GM21367 (cell line): ENCODE measurements at regions not wholly inside any gene's neighbourhood (a gene's known extent, or its start where the extent isn't known, plus 50 kb on each side); places are given as distances from the start of the nearest gene placed in this dataset.

Experiments
- ATAC-seq: cut with Tn5 transposase; IDR thresholded peaks from one replicate; pipeline ENCODE4 v1.9.1; 2021; ENCODE audit not compliant: unreplicated experiment

DNA sequence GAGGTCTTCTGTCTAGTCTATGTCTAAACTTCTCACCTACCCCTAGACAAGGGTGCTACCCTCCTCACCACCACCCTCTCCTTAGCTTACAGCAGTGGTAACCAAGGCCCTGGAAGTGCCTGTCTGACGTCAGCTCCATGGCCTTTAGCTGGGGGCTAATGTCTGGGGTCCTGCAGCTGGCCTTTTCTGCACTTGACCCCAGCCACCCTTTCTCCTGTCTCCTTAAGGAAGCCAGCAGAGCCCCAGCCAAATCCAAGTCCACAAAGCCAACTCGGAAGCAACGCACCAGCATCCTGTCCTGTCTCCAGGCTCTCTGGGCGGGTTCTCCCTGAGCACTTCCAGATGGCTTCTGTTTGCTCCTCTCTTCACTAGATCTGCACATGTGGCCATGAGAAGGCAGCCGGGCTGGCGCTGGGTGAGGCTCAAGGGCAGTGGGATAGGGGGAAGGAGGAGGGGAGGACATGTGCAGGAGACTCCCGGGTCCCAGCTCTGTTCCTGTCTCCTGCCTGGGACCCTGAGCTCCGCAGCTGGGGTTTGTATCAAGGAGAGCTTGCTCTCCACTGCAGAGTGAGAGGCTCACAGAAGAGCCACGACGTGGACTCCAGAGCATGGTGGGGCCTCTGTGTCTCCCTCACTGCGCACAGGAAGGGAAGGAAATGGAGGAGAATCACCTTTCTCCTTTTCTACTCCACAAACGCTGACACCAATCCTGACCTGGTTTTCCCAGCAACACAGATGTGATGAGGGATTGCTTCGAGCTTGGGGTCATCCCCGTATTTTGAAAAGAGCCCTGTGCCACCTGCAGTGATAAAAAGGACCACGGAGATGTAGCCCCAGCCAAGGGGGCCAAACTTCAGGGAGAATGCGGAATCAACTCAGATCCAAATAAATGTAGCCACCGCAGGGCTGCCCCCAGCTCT is 204.2 kb downstream of the USP12 start:
- no peak for ATAC-seq

DNA sequence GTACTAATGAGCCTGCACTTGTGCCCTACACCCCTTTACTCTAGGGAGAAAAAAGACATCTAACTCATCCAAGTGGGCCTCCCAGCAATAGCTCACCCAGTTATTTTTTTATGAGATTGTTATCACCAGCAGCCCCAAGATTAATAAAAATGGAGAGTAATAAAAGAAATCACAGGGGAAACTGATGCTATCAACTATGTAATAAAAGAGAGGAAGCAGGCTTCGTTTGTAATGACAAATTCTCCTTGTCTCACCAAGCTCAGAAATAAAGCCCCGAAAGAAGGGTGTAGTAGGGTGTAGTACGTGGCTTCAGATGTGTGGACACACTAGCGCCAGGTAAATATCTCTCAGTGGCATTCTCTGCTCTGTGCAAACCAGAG is 204.9 kb downstream of the USP12 start:
- ATAC-seq = no peak

DNA sequence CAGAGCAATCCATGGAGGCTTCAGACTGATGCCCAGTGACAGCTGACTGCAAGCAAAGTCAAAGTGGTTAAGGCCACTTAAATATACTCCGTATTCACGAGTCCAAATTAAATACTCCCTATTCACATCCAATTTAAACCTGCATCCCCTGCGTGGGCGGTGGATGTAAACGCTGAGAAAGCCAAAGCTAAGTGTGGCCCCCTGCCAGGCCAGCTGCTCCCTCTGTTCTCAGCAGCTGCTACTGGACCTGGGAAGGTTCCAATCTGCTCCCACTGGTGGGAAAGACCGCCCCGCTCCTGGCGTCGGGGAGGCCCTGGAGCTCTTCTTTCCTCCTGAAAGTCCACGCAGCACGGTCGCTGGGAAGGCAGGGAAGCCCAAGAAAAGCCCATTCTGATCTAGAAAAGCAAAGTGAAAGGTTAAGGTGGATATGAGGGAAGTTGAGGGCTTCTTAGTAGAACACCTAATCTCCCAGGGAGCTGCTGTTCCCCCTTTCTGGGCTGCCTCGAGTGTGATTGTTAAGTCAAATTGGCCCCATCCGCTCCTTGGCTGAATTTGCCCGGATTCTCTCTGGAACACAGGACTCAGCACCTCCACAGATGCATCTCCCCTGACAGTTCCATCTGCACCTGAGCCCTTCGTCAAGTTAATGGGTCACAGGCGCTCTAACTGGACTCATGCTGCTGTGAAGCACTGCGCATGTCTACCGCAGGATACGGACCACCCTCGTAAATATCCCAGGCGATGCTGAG is 205.5 kb downstream of the USP12 start:
- no peak for ATAC-seq

DNA sequence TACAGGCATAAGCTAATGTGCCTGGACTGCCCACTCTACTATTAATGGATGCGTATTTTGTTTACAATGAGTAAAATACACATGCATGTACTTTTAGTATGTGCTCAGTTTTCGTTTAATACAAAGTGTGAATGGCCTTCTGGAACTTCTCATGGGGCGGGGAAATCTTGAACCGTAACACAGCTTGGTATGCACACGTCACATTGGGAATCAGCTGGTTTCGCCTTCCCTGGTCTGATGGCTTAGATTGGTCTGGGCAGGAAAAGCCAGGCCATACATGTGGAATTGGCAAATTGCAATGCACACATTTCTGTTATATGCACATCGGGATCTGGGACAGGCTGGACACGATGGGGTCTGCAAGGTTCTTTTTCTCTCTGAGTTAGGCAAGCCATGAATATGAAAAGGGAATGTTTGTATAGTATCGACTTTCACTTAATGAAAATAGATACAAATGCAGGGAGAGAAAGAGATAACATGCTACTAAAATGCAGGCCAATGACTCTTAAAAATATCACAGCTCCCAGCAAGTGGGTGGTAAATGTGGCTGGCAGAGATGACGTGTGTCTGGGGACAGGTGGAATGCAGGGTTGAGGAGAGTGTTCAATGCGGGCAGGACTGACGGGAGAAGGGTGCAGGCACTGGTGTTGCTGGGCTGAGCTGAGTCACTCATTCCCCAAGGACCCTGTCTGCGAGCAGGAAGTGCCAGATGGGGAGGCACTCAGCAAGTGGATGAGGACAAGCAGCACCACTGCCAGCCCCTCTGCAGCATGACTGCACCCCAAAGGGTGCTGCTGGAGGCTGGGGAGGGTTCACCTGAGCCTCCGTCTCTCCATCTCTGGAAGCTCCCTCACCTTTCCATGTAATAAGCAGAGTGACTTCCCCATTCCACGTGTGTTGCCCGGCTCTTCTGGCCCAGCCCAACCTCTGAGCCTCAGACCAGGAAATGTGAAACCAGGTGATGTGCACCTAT is 204.0 kb upstream of the GPR12 start:
- ATAC-seq = no peak

DNA sequence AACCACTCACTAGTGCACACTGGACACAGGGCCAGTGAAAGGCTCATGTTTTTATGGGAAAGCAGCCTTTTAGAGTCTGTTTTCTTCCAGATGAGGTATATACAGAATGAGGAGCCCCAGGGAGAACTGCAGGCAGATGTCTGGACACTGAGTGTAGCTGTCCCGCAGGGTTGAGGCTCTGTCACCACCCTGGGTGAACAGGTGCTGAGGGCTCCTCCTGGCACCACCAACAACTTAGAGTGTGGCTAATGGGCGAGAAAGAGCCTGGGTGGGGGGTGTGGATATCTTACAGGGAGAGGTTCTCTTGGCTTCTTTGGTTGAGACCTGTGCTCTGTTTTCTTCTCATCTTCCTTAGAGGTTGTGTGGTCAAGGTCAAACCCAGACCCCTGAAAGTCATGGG is 202.1 kb upstream of the GPR12 start:
- no peak for ATAC-seq

DNA sequence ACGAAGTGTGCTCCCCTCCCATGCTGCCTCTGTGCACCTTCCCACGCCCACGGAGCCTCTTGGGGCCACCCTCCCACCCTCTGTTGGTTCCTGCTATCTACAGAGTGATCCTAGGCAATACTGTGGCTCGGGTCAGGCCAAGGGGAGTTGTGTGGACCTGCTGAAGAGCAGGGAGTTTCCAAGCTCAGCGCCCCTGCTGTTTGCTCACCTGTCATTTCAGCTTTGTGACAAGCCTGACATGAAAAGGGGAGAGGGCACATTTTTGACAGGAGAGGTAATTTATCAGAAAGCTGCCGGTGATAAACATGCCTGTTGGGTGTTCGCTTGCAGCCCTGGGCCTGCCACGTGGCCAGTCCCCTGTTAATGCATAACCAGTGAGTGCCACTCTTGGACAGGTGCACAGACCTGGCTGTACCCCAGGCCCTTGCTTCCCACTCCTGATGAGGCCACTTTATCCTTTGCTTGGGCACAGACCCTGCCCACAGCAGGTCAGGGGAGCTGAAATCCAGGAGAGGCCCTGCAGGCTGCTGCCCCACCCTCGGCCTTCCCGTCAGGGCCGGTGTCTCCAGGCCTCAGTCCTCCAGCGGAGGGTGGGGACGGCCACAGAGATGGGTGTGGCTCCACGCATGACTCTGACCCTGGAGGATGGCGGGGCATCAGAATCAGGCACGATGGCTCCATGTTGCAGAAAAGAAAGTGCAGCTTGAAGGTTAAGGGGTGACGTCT is 201.5 kb upstream of the GPR12 start:
- ATAC-seq = no peak

DNA sequence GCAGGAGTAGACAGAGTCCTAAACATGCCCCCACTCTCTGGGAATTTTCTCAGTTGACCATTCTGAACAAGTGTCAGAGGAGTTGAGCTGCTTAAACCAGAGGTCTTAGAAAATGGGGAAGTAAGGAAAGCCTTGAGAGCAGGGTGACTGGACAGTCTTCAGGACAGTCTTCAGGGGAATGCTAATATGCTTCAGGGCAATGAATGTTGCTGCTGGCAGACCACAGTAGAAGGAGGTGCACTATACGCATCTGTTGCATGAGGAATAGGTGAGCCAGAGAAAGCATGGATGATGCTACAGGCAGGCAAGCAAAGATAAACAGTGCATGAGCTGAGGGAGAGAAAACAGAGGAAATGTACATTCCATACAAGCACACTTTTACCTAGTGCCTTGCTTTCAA is 196.6 kb upstream of the GPR12 start:
- no peak for ATAC-seq

DNA sequence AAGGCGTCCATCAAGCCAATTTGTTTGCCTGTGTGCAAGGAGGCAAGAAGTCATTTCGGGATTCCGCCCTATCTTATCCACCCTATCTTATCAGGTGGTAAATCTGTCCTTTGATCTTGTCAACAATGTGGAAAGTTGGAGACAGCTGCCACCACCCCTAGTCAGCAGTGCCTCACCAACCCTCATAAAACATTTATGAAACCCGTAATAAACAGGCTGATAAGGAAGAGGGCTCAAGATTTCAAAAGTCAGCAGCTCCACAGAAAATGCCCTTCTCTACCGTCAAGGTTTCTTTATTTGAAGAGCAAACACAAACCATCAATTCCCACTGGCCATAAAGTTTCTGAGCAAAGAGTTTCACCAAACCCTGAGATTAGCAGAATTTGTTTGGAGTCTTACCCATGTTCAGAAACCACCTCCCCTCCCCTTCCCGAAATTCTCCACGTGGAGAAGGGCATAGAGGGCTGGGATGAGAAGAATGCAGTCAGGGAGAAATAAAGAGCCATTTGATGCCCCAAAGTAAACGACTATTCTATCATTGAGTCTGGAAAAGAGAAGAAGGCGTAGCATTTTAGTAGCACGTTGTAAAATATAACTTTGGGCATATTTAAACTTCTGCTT is 196.0 kb upstream of the GPR12 start:
- ATAC-seq = no peak

DNA sequence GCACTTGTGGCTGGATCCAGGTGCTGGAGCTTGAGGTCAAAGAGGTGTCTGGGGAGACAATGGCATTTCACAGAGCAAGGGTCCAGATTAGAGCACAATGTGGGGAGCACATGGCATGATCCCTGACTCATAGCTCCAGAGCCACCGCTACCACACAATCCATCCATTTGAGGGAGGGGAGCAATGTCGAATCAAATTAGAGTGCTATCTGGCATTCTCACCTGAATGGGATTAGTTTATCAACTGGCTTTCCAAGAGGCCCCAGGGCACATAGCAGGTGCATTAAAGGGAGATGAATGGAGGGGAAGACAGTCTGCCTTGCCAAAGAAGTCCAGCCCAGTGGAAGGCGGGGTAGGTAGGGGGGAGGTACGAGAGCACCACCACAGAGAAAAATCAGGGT is 194.4 kb upstream of the GPR12 start:
- ATAC-seq = no peak

DNA sequence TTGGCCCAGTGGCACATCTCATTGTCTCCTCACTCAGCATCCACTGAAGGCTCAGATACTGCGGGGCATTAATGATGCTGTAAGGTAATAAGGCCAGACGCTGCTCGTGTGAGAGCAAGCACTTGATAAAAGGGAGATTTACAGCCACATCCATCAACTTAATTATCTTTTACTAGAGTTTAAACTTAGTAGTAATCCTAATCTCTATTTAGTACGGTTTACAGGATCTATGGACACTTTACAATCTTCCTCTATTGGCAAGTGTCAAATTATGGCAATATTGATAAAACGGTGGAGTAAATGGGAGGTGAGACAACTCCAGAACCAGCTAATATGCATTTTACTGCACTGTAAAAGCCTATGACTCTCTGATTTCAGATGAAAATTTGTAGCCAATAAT is 192.7 kb upstream of the GPR12 start:
- ATAC-seq = no peak

DNA sequence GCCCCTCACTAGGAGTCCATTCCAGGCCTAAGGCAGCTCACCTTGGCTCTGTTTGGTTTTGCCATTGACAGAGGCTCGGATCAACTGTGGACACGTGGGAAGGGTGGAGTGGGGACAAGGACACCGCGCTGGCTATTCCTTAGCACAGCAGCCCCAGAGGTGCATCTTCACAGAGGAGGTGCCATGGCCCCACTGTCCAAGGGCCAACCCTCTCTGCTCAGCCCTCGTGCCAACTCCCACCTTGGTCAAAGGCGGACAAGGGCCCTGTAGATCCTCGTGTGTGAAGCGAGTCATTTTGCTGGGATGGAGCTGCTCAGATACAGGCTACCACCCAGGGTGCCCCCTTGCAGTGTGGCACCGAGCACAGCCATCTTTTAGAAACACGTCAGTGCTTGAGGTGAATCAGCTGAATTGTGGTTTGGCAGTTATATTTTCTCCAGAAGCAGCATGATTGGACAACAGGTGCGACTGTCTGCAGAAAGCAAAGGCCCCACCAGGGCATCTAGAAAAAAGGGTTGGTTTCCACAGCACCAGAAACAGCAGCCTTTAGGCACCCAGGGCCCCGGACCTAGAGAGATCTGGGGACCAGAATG is 192.1 kb upstream of the GPR12 start:
- no peak for ATAC-seq

DNA sequence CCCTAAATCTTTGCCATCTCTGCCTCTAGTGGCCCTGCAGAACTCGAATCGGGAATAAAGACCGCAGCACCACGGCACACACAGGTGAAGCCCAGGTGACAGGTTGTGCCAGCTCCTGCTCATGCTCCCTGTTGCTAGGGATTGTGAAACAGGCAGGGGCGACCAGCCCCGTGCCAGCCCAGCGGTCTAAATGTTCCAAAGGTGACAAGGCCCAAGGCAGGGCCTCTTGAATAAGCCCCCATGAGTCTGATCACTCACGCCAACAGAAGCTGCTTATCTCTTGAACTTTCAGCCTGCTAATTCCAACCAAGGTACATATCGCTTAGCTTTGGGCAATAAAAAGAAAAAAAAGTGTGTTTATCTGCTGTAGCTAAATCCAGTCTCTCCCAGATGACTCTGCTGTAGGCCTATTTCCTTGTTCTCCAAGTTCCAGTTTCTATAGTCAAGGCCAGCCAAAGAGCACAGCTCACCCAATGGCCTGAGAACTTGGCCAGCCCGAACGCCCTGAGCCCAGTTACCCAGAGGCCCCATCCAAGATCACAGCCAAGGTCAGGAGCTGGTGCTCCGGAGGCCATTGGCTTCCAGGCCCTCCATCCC is 191.1 kb upstream of the GPR12 start:
- no peak for ATAC-seq

DNA sequence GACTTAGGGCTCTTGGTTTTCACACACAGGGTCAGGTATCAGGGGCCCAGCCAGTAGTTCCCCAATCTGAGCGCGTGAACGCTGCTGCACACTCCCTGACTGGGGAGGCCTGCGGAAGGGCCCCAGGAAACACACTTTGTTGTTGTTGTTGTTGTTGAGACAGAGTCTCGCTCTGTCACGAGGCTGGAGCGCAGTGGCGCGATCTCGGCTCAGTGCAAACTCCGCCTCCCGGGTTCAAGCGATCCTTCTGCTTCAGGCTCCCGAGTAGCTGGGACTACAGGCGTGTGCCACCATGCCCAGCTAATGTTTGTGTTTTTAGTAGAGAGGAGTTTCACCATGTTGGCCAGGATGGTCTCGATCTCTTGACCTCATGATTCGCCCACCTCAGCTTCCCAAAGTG is 190.4 kb upstream of the GPR12 start:
- no peak for ATAC-seq

DNA sequence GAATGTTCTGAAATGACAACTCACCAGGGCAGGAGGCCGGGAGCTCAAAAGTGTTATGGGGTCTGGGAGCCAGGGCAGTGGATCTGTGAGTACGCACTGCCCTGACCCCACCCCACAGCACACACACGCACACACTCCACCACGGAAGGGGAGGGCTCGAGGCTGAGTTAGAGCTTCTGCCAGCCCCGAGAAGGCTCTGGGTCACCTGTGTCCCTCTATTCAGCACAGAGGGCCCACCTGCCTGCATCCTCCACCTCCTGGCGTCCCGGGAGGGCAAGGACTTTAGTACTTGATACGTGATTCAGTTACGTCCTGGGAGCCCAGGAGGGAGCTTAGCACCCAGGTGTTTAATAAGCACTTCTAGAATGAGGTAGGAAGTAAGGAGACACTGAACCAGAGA is 190.0 kb upstream of the GPR12 start:
- no peak for ATAC-seq

DNA sequence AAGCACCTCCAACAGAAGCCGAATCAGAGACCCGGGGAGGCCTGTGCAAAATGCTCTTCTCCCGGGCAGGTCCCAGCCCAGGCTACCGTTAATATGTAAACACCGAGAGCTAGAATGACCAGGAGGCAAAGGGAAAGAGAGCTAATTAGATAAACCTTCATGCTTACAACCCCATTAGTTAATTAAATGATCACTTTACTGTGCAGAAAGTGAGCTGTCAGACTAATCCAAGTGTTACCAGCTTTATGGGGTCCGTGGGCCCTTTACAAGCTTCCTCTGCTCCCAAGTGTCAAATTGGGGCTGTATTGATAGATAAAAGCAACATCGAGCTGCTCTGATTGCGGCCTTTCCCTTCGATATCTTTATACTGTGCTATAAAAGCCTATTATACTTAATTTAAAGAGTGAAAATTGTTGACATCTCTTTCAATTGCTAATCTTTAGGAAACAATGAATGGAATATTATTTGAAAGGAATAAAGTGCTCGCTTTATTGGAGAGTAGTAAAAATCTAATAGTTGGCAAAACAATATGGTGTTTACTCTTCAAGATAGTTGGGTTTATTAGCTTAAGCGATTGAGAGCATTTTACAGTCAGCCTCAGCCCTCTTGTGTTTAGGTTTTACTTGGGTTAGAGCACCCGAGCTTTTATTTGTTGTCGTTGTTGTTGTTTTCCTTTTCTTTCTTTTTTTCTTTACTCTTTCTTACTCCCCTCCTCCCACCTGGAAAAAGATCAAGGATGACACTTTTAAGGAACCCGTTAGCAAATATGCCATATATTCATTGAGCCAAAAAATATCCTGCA is 189.3 kb upstream of the GPR12 start:
- ATAC-seq = no peak

DNA sequence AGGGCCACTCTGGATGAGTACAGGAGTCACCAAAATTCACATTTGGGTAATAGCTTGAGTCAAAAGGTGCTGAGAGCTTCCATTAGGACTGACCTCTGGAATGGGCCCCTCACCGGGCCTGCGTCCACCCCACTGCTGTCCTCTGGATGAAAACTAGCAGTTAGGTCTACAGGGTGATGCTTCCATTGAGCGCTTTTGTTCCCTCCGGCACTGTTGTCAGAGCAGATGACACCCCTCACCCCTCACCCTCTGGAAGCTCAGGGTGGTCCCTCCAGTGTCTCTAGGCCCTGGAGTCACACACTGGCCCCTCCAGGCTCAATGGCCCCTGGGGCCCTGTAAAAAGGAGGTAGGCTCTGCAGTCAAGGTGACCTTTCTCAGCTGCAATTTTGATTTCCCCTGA is 187.8 kb upstream of the GPR12 start:
- ATAC-seq = no peak

DNA sequence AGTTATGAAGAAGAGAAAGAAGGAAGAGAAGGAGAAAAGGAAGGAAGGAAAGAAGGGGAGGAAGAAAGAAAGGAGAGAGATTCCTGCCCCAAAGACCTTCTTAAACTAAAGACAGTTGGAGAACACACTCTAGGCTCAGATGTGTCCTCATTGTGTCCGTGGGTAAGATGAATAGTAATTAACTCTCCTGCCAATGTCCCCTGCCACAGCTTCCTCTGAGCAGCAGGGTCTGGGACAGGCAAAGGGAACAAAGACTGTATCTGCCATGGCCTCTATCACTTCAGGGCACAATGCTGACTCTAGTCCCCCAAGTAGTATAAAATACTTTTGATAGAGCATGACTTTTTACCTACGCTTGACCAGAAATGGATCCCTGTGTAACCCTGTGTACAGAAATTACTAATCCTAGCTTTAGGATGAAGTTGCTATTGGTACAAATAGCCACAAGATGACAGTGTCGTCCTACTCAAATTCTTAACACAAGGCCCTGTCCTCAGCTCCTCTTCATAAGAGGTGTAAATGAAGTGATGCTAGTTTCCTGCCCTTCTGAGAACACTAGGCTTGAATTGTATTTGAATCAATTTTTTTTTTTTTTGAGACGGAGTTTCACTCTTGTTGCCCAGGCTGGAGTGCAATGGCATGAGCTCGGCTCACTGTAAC is 186.2 kb upstream of the GPR12 start:
- ATAC-seq = no peak

DNA sequence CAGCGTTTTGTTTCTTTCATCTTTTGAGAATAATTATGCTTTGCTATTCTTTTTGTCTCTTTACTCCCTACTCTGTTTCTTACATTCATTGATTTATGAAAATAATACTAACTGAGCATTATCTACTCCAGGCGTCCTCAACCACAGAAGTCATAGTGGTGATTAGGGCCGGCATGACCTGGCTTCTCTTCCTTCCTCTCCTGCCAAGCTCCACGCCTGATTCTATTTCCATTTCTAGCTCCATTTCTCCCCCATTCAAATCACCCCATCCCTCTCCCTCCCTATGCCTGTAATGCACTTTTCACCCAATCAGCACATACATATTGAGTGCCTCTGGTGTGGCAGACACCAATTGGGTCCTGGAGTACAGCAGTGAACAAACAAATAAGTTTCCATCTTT is 183.2 kb upstream of the GPR12 start:
- ATAC-seq = no peak
